ENCODE measurements at regions not wholly inside any gene's neighbourhood (a gene's known extent, or its start where the extent isn't known, plus 50 kb on each side); places are given as distances from the start of the nearest gene placed in this dataset.

DNA sequence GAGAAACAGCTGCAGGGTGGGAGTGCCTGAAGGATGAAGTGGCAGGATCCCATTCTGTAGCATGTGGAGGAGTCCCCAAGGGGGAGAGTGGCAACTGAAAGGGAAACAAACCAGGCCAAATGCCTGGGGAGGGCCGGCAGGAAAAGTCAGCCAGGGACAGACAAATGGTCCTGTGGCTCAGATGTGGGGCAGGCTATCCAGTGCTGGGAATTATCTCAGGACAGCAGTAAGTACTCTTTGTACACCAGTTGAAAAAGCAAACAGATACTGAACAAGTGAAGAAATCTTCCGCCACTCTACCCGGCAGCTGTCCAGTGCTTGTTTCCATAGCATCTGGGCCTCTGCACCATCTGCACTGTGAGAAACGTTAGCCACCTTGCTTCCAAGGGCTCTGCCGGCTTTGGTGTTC is 408.9 kb downstream of the LRATD1 start:
- TF ChIP-seq, protein P1, sequence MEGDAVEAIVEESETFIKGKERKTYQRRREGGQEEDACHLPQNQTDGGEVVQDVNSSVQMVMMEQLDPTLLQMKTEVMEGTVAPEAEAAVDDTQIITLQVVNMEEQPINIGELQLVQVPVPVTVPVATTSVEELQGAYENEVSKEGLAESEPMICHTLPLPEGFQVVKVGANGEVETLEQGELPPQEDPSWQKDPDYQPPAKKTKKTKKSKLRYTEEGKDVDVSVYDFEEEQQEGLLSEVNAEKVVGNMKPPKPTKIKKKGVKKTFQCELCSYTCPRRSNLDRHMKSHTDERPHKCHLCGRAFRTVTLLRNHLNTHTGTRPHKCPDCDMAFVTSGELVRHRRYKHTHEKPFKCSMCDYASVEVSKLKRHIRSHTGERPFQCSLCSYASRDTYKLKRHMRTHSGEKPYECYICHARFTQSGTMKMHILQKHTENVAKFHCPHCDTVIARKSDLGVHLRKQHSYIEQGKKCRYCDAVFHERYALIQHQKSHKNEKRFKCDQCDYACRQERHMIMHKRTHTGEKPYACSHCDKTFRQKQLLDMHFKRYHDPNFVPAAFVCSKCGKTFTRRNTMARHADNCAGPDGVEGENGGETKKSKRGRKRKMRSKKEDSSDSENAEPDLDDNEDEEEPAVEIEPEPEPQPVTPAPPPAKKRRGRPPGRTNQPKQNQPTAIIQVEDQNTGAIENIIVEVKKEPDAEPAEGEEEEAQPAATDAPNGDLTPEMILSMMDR (IDR thresholded peaks at IDR 0.05; ENCODE audit: low read depth, low read length, poor library complexity, severe bottlenecking), result no peak
- no peak for TF ChIP-seq EZH2phosphoT487 (IDR thresholded peaks at IDR 0.05; ENCODE audit: borderline replicate concordance, low read length)

All from DOHH2 (cell line).